Effector memory CD4-positive, alpha-beta T cell (primary cell): ENCODE measurements at regions not wholly inside any gene's neighbourhood (a gene's known extent, or its start where the extent isn't known, plus 50 kb on each side); places are given as distances from the start of the nearest gene placed in this dataset.

Experiments used
- DNase-seq, 3 donors: peaks; one replicate each; pipeline ENCODE4 v3.0.0-alpha.2; 2020
- H3K27ac ChIP-seq: 2 replicates; pipeline ENCODE4 v1.7.0; 2013; ENCODE audit warnings: mild to moderate bottlenecking, low read length, moderate library complexity; ENCODE audit not compliant: insufficient read depth, poor library complexity, severe bottlenecking
- H3K27me3 ChIP-seq: replicated peaks from 2 replicates; pipeline ENCODE4 v1.7.0; 2013; ENCODE audit warnings: mild to moderate bottlenecking, low read length; ENCODE audit not compliant: insufficient read depth, control insufficient read depth, poor library complexity, severe bottlenecking
- H3K36me3 ChIP-seq: 2 replicates; pipeline ENCODE4 v1.7.0; 2013; ENCODE audit warnings: mild to moderate bottlenecking, low read length, moderate library complexity; ENCODE audit not compliant: control insufficient read depth, insufficient read depth
- H3K4me1 ChIP-seq: 2 replicates; pipeline ENCODE4 v1.7.0; 2013; ENCODE audit warnings: low read length, mild to moderate bottlenecking; ENCODE audit not compliant: control insufficient read depth, insufficient read depth, poor library complexity, severe bottlenecking
- H3K4me3 ChIP-seq: 2 replicates; pipeline ENCODE4 v1.7.0; 2013; ENCODE audit warnings: low read length, low read depth, mild to moderate bottlenecking; ENCODE audit not compliant: insufficient read depth, poor library complexity, severe bottlenecking
- H3K9me3 ChIP-seq: 2 replicates; pipeline ENCODE4 v1.7.0; 2013; ENCODE audit warnings: mild to moderate bottlenecking, low read length, moderate library complexity; ENCODE audit not compliant: control insufficient read depth

DNA sequence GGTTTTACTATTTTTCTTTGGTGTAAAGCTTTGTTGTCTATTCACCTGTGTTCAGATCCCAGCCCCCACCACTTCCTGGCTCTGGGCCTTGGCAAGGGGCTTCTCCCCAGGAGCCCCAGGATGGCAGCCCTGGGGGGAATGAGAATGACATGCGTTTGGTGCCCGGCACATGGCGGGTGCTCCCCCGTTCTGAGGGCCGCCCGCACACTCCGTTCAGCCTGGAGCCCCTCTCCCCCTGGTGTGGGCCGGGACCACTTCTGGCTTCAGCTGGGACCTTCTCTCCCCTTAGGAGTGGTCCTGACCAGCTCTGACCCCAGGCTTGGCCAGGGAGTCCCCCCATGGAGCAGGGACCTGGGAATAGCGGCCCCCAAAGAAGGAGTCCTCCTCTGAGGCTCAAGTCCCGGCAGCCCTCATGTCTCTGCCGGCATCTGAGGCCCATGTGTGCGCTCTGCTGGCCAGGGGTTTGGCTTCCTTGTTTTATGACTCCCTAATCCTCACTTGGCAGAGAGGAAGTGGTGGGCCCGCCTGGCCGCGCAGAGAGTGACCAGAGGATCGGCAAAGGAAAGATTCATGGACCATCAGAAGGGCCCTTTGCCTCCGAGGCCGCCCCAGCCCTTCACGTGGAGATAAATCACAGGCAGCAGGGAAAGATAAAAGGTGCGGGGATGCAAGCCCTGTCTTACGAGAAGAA is 57.0 kb upstream of the LMX1B start:
- Histone ChIP-seq H3K9me3 (no peaks in the 10 kb centered on the region), H3K27ac (no peak overlapping the region)
- no peak for DNase-seq

DNA sequence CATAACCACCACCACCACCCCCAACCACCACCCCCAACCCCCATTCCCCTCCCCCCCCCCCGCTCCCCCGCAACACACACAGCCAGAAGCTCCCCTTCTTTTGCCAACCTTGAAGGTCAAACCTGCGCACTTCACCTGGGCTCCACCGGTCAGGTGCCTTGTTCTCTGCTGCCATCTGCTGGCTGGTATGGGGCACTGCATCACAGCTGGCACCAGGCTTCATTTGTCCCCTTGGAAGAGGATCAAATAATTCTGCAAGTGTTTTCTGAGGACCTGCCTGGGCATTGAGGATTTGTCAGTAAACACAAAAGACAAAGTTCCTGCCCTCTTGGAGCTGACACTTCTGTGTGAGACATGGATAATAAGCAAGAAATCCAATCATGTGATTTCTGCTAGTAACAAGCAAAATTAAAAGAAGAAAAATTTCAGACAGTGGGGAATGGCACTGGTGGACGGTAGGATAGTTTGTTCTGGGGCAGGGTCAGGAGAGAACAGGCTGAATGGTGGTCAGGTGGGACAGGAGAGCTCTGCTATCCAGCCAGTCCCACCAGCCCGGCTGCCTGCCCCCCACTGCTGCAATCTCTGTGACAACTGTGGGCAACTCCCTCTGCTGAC is 55.6 kb upstream of the LMX1B start:
- Histone ChIP-seq H3K27me3 (peaks cover under 1% of the 10 kb centered on the region), H3K9me3 (no peaks in the 10 kb centered on the region), H3K36me3 (no peaks in the 10 kb centered on the region), H3K4me3 (no peak overlapping the region), H3K4me1 (no peaks in the 10 kb centered on the region), H3K27ac (no peak overlapping the region)
- peak; percentile 45 to 55 (median 53) for DNase-seq

More for the DNA sequence above, 57.0 kb upstream of the LMX1B start:
- no peak overlapping the region for H3K4me3 ChIP-seq
- no peaks in the 10 kb centered on the region for H3K4me1 ChIP-seq
- no peaks in the 10 kb centered on the region for H3K27me3 ChIP-seq
- no peaks in the 10 kb centered on the region for H3K36me3 ChIP-seq

DNA sequence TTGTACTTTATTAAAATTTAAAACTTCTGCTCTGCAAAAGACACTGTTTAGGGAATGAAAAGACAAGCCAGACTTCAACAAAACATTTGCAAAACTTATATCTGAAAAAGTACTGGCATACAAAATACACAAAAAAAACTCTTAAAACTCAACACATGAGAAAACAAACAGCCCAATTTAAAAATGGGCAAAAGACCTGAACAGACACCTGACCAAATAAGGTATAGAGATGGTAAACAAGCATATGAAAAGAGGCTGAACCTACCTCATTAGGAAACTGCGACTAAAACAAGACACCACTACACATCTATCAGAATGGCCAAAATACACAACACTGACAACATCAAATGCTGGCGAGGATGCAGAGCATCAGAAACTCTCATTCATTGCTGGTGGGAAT is 54.4 kb upstream of the LMX1B start:
- Histone ChIP-seq H3K27me3 (peaks cover 4% of the 10 kb centered on the region), H3K36me3 (no peaks in the 10 kb centered on the region), H3K27ac (no peak overlapping the region), H3K4me1 (no peaks in the 10 kb centered on the region), H3K9me3 (no peaks in the 10 kb centered on the region), H3K4me3 (no peak overlapping the region)
- DNase-seq, result no peak

DNA sequence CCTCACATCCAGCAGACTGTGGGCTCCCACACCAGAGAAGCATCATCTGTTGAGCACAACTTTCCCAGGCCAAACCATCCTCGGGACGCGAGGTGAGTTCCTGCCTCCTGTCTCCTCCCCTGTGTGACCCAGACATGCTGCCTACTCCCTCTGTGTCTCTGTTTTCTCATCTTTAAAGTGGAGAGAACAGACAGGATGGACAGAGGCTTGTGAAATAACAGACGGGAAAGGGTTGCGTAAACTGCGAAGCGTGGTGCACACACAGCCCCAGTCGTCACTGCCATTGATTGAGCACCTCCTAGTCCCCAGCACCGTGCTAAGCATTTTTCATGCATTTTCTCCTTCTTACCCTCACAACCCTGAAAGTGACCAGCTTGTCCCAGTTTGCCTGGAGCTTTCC is 52.1 kb upstream of the LMX1B start:
- DNase-seq, result no peak
- Histone ChIP-seq H3K4me3 (no peak overlapping the region), H3K27me3 (peaks cover 4% of the 10 kb centered on the region), H3K9me3 (no peaks in the 10 kb centered on the region), H3K4me1 (no peaks in the 10 kb centered on the region), H3K36me3 (no peaks in the 10 kb centered on the region), H3K27ac (no peak overlapping the region)

DNA sequence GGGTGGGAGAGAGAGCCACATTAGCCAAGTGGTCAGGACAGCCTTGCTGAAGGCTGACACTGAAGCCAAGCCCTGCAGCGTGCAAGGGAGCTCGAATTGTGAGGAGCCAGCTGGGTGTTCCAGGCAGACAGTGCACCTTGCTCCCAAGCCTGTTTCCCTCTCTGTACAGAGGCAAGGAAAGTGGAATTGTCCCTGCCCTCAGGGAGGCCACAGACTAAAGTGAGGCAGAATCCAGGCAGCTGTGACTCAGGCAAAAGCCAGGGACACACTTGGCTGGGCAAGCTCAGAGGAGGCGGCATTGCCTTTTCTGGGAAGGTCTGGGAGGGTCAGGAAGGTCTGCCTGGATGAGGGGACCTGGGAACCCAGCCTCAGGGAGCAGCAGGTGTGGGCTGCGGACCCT is 50.2 kb upstream of the LMX1B start:
- Histone ChIP-seq H3K27me3 (peaks cover 4% of the 10 kb centered on the region), H3K4me3 (no peak overlapping the region), H3K4me1 (no peaks in the 10 kb centered on the region), H3K36me3 (no peaks in the 10 kb centered on the region), H3K9me3 (no peaks in the 10 kb centered on the region), H3K27ac (no peak overlapping the region)
- no peak for DNase-seq
